DMS53 (cell line): ENCODE measurements at regions not wholly inside any gene's neighbourhood (a gene's known extent, or its start where the extent isn't known, plus 50 kb on each side); places are given as distances from the start of the nearest gene placed in this dataset.

Experiments used
- DNase-seq: peaks from one replicate; lab custom pipeline; 2025; lab: John Stamatoyannopoulos, UW

GRCh38 chr5:96283589-96283988 lies 149.5 kb downstream of the PCSK1 start:
- no peak for DNase-seq

GRCh38 chr5:96282020-96282419 lies 151.0 kb downstream of the PCSK1 start:
- no peak for DNase-seq

GRCh38 chr5:96280946-96281393 lies 152.1 kb downstream of the PCSK1 start:
- no peak for DNase-seq

GRCh38 chr5:96279801-96280542 lies 153.1 kb downstream of the PCSK1 start:
- DNase-seq = no peak

- DNase-seq = no peak
These were observed 154.1 kb downstream of the PCSK1 start for GRCh38 chr5:96278981-96279380.

GRCh38 chr5:96275051-96275450 lies 158.0 kb downstream of the PCSK1 start:
- DNase-seq = no peak

GRCh38 chr5:96265487-96265886 lies 167.6 kb downstream of the PCSK1 start:
- DNase-seq = no peak

- no peak for DNase-seq
These were observed 169.0 kb downstream of the PCSK1 start for GRCh38 chr5:96264047-96264446.

- DNase-seq = no peak
These were observed 170.9 kb downstream of the PCSK1 start for GRCh38 chr5:96262105-96262504.

- no peak for DNase-seq
These were observed 173.0 kb downstream of the PCSK1 start for GRCh38 chr5:96260009-96260408.

GRCh38 chr5:96259151-96259772 lies 173.8 kb downstream of the PCSK1 start:
- peak; percentile 55 for DNase-seq

GRCh38 chr5:96258692-96259091 lies 174.4 kb downstream of the PCSK1 start:
- no peak for DNase-seq

- no peak for DNase-seq
These were observed 175.1 kb downstream of the PCSK1 start for GRCh38 chr5:96257904-96258303.

GRCh38 chr5:96256795-96257470 lies 176.1 kb downstream of the PCSK1 start:
- DNase-seq = peak; percentile 90

GRCh38 chr5:96254980-96255691 lies 177.9 kb downstream of the PCSK1 start:
- DNase-seq = no peak

- no peak for DNase-seq
These were observed 179.9 kb downstream of the PCSK1 start for GRCh38 chr5:96253140-96253539.

- DNase-seq = no peak
These were observed 180.5 kb downstream of the PCSK1 start for GRCh38 chr5:96252596-96252995.

- no peak for DNase-seq
These were observed 182.3 kb downstream of the PCSK1 start for GRCh38 chr5:96250782-96251181.

GRCh38 chr5:96248131-96248530 lies 184.9 kb downstream of the PCSK1 start:
- DNase-seq = no peak

GRCh38 chr5:96247708-96248107 lies 185.3 kb downstream of the PCSK1 start:
- DNase-seq = no peak

- peak; percentile 77 for DNase-seq
These were observed 185.8 kb downstream of the PCSK1 start for GRCh38 chr5:96247097-96247701.
